GM12865 (cell line): ENCODE measurements at regions not wholly inside any gene's neighbourhood (a gene's known extent, or its start where the extent isn't known, plus 50 kb on each side); places are given as distances from the start of the nearest gene placed in this dataset.

ENCODE experiments used
- DNase-seq: peaks from one replicate; pipeline ENCODE4 v3.0.0; 2010; ENCODE audit warnings: low read depth
- H3K4me3 ChIP-seq: 2 replicates; pipeline ENCODE4 v1.5.1; 2011; ENCODE audit warnings: mild to moderate bottlenecking, low read depth, low read length, control low read depth
- TF ChIP-seq, protein P1 (sequence below): IDR thresholded peaks from 2 replicates; pipeline ENCODE4 v1.5.1; 2011; ENCODE audit warnings: low read length, control low read depth, low read depth, inconsistent platforms; ENCODE audit not compliant: insufficient read depth; ENCODE audit errors: missing control alignments

DNA sequence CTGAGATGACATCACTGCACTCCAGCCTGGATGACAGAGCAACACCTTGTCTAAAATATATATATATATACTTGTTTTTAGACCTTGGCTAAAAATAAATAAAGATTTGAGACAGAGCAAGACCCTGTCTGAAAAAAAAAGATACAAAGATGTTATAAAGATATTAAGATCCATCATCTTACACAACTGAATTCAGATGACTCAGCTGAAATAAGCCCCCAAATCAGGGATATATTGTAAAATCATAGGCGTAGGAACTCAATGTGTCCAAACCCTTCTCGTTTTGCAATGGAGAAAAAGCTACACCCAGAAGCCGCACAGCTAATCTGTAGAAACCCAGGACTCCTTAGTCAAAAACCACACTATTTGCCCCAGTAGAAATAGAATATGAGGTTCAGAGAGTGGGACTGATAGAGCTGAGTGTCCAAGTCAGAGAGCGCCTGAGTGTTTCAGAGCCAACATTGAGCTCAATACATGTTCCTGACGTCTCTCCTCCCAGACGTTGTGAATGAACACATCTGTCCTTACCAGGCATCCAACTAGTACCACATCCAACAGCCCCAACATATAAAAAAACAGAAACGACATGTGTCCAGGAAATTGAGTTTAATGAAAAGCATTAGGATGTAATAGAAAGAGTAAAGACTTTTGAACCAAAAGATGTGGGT, 207.9 kb upstream of the BLID start:
- TF ChIP-seq, protein P1, sequence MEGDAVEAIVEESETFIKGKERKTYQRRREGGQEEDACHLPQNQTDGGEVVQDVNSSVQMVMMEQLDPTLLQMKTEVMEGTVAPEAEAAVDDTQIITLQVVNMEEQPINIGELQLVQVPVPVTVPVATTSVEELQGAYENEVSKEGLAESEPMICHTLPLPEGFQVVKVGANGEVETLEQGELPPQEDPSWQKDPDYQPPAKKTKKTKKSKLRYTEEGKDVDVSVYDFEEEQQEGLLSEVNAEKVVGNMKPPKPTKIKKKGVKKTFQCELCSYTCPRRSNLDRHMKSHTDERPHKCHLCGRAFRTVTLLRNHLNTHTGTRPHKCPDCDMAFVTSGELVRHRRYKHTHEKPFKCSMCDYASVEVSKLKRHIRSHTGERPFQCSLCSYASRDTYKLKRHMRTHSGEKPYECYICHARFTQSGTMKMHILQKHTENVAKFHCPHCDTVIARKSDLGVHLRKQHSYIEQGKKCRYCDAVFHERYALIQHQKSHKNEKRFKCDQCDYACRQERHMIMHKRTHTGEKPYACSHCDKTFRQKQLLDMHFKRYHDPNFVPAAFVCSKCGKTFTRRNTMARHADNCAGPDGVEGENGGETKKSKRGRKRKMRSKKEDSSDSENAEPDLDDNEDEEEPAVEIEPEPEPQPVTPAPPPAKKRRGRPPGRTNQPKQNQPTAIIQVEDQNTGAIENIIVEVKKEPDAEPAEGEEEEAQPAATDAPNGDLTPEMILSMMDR, result no peak
- H3K4me3 ChIP-seq, result no peak overlapping the region
- no peak for DNase-seq

GRCh38 chr11:122322329-122322728, 206.3 kb upstream of the BLID start:
- no peak for DNase-seq
- no peak overlapping the region for H3K4me3 ChIP-seq
- TF ChIP-seq, protein P1, result no peak

- H3K4me3 ChIP-seq, result no peak overlapping the region
- DNase-seq, result no peak
- TF ChIP-seq, protein P1, result no peak
Observed at GRCh38 chr11:122320671-122321070, 204.7 kb upstream of the BLID start.

- no peak for DNase-seq
- TF ChIP-seq, protein P1, result no peak
Observed at GRCh38 chr11:122319691-122320620, 203.9 kb upstream of the BLID start.

GRCh38 chr11:122319085-122319484, 203.1 kb upstream of the BLID start:
- no peak overlapping the region for H3K4me3 ChIP-seq
- TF ChIP-seq, protein P1, result no peak
- DNase-seq, result no peak

More at GRCh38 chr11:122319691-122320620, 203.9 kb upstream of the BLID start:
- no peak overlapping the region for H3K4me3 ChIP-seq

- TF ChIP-seq, protein P1, result no peak
- H3K4me3 ChIP-seq, result no peak overlapping the region
- DNase-seq, result no peak
Observed at GRCh38 chr11:122317305-122317704, 201.3 kb upstream of the BLID start.
